Hematopoietic multipotent progenitor cell treated with erythropoietin and hydrocortisone succinate and interleukin-3 and kit ligand, for 17 days (in vitro differentiated cells): ENCODE measurements at regions not wholly inside any gene's neighbourhood (a gene's known extent, or its start where the extent isn't known, plus 50 kb on each side); places are given as distances from the start of the nearest gene placed in this dataset.

ENCODE experiments used
- DNase-seq: peaks from one replicate; pipeline ENCODE4 v3.0.0-alpha.2; 2015; ENCODE audit warnings: low spot score

GRCh38 chr3:194279701-194280360, 71.3 kb downstream of the CPN2 start:
- DNase-seq, result no peak

GRCh38 chr3:194280777-194281176, 70.4 kb downstream of the CPN2 start:
- no peak for DNase-seq

GRCh38 chr3:194281306-194281705, 69.8 kb downstream of the CPN2 start:
- no peak for DNase-seq

GRCh38 chr3:194281766-194282165, 69.4 kb downstream of the CPN2 start:
- no peak for DNase-seq

- DNase-seq, result no peak
Observed at GRCh38 chr3:194282436-194283122, 68.5 kb downstream of the CPN2 start.

- DNase-seq, result no peak
Observed at GRCh38 chr3:194283221-194284006, 67.7 kb downstream of the CPN2 start.

GRCh38 chr3:194284351-194284750, 66.8 kb downstream of the CPN2 start:
- DNase-seq, result no peak

- DNase-seq, result no peak
Observed at GRCh38 chr3:194285024-194285849, 65.9 kb downstream of the CPN2 start.

GRCh38 chr3:194285850-194286197, 65.3 kb downstream of the CPN2 start:
- DNase-seq, result no peak

GRCh38 chr3:194286375-194287146, 64.6 kb downstream of the CPN2 start:
- no peak for DNase-seq

- DNase-seq, result no peak
Observed at GRCh38 chr3:194287374-194287773, 63.8 kb downstream of the CPN2 start.

GRCh38 chr3:194287977-194288706, 63.0 kb downstream of the CPN2 start:
- DNase-seq, result no peak
